GM23248 (cell line): ENCODE measurements at regions not wholly inside any gene's neighbourhood (a gene's known extent, or its start where the extent isn't known, plus 50 kb on each side); places are given as distances from the start of the nearest gene placed in this dataset.
"Not testable (repeated sequence)": the region's sequence is repeated elsewhere in the genome, so short reads cannot be mapped to it uniquely, and the experiment has no call there.

Source experiments
- DNase-seq: peaks from one replicate; pipeline ENCODE4 v3.0.0-alpha.2; 2015
- H2AFZ ChIP-seq: fragments of 200-600 bp; sonication (generic); 2 replicates; pipeline ENCODE4 v1.6.1; 2016; ENCODE audit warnings: antibody characterized with exemption
- H3F3A ChIP-seq: fragments of 200-600 bp; sonication (generic); 2 replicates; pipeline ENCODE4 v1.6.1; 2016; ENCODE audit warnings: mild to moderate bottlenecking, antibody characterized with exemption, mixed run types; ENCODE audit not compliant: insufficient read depth
- H3K27ac ChIP-seq: fragments of 200-600 bp; sonication (generic); 2 replicates; pipeline ENCODE4 v1.5.1; 2016; ENCODE audit warnings: mild to moderate bottlenecking
- H3K27me3 ChIP-seq: fragments of 200-600 bp; sonication (generic); replicated peaks from 2 replicates; pipeline ENCODE4 v1.6.1; 2016; ENCODE audit warnings: mild to moderate bottlenecking; ENCODE audit not compliant: insufficient read depth
- H3K36me3 ChIP-seq: fragments of 200-600 bp; sonication (generic); 2 replicates; pipeline ENCODE4 v1.6.1; 2016; ENCODE audit warnings: low read depth, mild to moderate bottlenecking
- H3K4me1 ChIP-seq: fragments of 200-600 bp; sonication (generic); 2 replicates; pipeline ENCODE4 v1.6.1; 2016; ENCODE audit warnings: mild to moderate bottlenecking; ENCODE audit not compliant: insufficient read depth
- H3K4me2 ChIP-seq: fragments of 200-600 bp; sonication (generic); one replicate; pipeline ENCODE4 v1.6.1; 2016; ENCODE audit warnings: mild to moderate bottlenecking; ENCODE audit not compliant: unreplicated experiment
- H3K4me3 ChIP-seq: fragments of 200-600 bp; sonication (generic); 2 replicates; pipeline ENCODE4 v1.5.1; 2016; ENCODE audit warnings: mild to moderate bottlenecking
- H3K79me2 ChIP-seq: fragments of 200-600 bp; sonication (generic); 2 replicates; pipeline ENCODE4 v1.6.1; 2016; ENCODE audit warnings: mild to moderate bottlenecking; ENCODE audit not compliant: insufficient read depth
- H3K9ac ChIP-seq: fragments of 200-600 bp; sonication (generic); 2 replicates; pipeline ENCODE4 v1.6.1; 2016; ENCODE audit warnings: mild to moderate bottlenecking
- H3K9me2 ChIP-seq: fragments of 200-600 bp; sonication (generic); 2 replicates; pipeline ENCODE4 v1.6.1; 2016; ENCODE audit warnings: mixed run types, mild to moderate bottlenecking, moderate library complexity; ENCODE audit not compliant: insufficient read depth
- H3K9me3 ChIP-seq: fragments of 200-600 bp; sonication (generic); one replicate; pipeline ENCODE4 v1.6.1; 2017; ENCODE audit warnings: low read depth
- H4K20me1 ChIP-seq: fragments of 200-600 bp; sonication (generic); 2 replicates; pipeline ENCODE4 v1.6.0; 2016; ENCODE audit not compliant: insufficient read depth
- EZH2 ChIP-seq: fragments of 200-600 bp; sonication (generic); IDR thresholded peaks from 2 replicates; pipeline ENCODE4 v1.6.1; 2018; ENCODE audit warnings: antibody characterized with exemption, mild to moderate bottlenecking; ENCODE audit not compliant: insufficient read depth, poor library complexity, severe bottlenecking
- EZH2phosphoT487 ChIP-seq: fragments of 200-600 bp; sonication (generic); IDR thresholded peaks from 2 replicates; pipeline ENCODE4 v1.6.1; 2018; ENCODE audit warnings: antibody characterized with exemption, moderate library complexity, mild to moderate bottlenecking, low read depth; ENCODE audit not compliant: insufficient read depth
- WGBS, 2 experiments: methylation state at CpG; one replicate each; pipeline ENCODE4 v1.1.6; 2015 to 2017; ENCODE audit warnings: low lambda C conversion rate in 2 of 2, low coverage in 1 of 2; ENCODE audit errors: missing lambda C conversion rate in 2 of 2; 5-methylcytosine and 5-hydroxymethylcytosine counted together
- in situ Hi-C: fragments of 300-500 bp; cut with MboI; formaldehyde crosslinking; loops from 2 replicates; pipeline ENCODE4 v1.15.0; 2020

DNA sequence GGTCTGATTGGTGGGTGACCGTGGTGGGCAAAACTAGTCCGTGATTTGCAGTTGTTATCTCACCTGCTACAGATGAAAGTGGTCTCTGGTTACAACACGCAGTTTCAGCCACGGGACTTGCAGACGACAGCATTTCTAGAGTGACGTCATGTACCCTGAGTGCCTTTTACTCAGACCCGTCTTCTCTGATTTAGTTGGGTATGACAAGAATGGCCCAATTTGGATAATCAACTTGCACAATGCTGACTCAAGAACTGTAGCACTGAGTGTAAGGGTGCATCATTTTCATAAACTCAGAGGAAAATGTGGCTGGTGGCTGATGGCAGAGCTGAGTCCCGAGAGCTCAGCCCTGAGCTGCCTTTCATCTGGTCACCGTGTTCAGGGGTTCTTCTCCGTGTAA is 281.4 kb upstream of the FRG1 start:
- WGBS, 2 experiments: 31 to 34% methylated on average over 9 of the region's 10 CpGs

DNA sequence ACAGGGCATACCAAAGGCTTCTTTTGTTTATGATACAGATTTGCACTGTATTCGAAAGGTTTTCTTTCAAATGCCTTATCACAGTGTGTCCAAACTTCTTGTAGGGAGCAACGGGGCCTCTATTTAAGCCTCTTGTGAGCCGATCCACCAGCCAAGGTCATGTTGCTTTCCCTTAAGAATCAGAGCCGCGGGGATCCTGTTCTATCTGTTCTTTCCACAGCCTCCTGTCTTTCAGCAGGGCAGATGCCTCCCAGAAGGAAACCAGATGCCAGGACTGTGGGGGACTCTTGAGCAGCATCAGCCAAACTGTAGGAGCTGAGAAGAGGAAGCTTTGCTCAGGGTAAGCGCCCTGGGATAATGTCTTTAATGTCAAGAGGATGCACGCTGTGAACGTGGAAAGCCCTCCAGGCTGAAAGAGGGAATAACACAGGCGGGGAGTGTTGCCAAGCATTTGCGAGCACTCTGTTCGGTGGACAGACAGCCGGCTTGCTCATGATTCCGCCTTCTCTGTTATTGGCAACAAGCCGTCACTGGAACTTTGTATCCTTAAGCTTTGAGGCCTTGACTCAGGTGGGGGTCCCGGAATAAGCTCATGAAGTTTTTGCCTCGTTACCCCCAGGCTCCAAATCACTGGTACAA is 279.8 kb upstream of the FRG1 start:
- H3K27me3 ChIP-seq: no peaks in the 10 kb centered on the region
- no peak for DNase-seq
- no peaks in the 10 kb centered on the region for H3K9me2 ChIP-seq
- no peak overlapping the region for H3K9ac ChIP-seq
- H3K9me3 ChIP-seq: no peaks in the 10 kb centered on the region
- no peak overlapping the region for H2AFZ ChIP-seq
- H3K4me2 ChIP-seq: no peak overlapping the region
- no peak overlapping the region for H3K4me3 ChIP-seq
- no peaks in the 10 kb centered on the region for H4K20me1 ChIP-seq
- in situ Hi-C loops: no loop called here
- TF ChIP-seq EZH2 (no peak), EZH2phosphoT487 (no peak)
- no peaks in the 10 kb centered on the region for H3F3A ChIP-seq
- no peaks in the 10 kb centered on the region for H3K36me3 ChIP-seq
- no peaks in the 10 kb centered on the region for H3K79me2 ChIP-seq
- 4 to 5% methylated on average over 16 of the region's 16 CpGs for WGBS, 2 experiments
- no peak overlapping the region for H3K27ac ChIP-seq
- H3K4me1 ChIP-seq: no peaks in the 10 kb centered on the region

More for the DNA sequence above, 281.4 kb upstream of the FRG1 start:
- DNase-seq: no peak
- Histone ChIP-seq H3K4me1 (no peaks in the 10 kb centered on the region), H3K79me2 (no peaks in the 10 kb centered on the region), H3K9me2 (no peaks in the 10 kb centered on the region), H3K27me3 (no peaks in the 10 kb centered on the region), H3F3A (no peaks in the 10 kb centered on the region), H3K27ac (no peak overlapping the region), H2AFZ (no peak overlapping the region), H3K4me2 (no peak overlapping the region), H3K4me3 (no peak overlapping the region), H3K9me3 (no peaks in the 10 kb centered on the region), H4K20me1 (no peaks in the 10 kb centered on the region), H3K36me3 (no peaks in the 10 kb centered on the region), H3K9ac (no peak overlapping the region)
- in situ Hi-C loops: no loop called here
- no peak for TF ChIP-seq EZH2phosphoT487
- no peak for TF ChIP-seq EZH2

GRCh38 chr4:189664693-189665250 is 275.9 kb upstream of the FRG1 start:
- Histone ChIP-seq H3K9me2 (no peaks in the 10 kb centered on the region), H3K27ac (no peak overlapping the region), H3K27me3 (no peaks in the 10 kb centered on the region), H3K79me2 (no peaks in the 10 kb centered on the region), H3F3A (no peaks in the 10 kb centered on the region), H3K4me1 (no peaks in the 10 kb centered on the region), H3K9ac (no peak overlapping the region), H3K9me3 (no peaks in the 10 kb centered on the region), H3K36me3 (no peaks in the 10 kb centered on the region), H3K4me3 (no peak overlapping the region), H3K4me2 (no peak overlapping the region), H2AFZ (no peak overlapping the region), H4K20me1 (no peaks in the 10 kb centered on the region)
- 73 to 74% methylated on average over 27 of the region's 27 CpGs for WGBS, 2 experiments
- TF ChIP-seq EZH2phosphoT487 (no peak), EZH2 (no peak)
- in situ Hi-C loops: no loop called here
- no peak for DNase-seq

GRCh38 chr4:189665712-189666305 is 274.9 kb upstream of the FRG1 start:
- H3K27me3 ChIP-seq, H3K9me3 ChIP-seq, H4K20me1 ChIP-seq, H3K4me3 ChIP-seq, in situ Hi-C loops, H3K36me3 ChIP-seq, DNase-seq, H3K9ac ChIP-seq, H3F3A ChIP-seq, H2AFZ ChIP-seq, H3K27ac ChIP-seq, H3K4me1 ChIP-seq, H3K4me2 ChIP-seq, H3K9me2 ChIP-seq, H3K79me2 ChIP-seq: not testable (repeated sequence)
- 8 to 17% methylated on average over 2 of the region's 2 CpGs for WGBS, 2 experiments

DNA sequence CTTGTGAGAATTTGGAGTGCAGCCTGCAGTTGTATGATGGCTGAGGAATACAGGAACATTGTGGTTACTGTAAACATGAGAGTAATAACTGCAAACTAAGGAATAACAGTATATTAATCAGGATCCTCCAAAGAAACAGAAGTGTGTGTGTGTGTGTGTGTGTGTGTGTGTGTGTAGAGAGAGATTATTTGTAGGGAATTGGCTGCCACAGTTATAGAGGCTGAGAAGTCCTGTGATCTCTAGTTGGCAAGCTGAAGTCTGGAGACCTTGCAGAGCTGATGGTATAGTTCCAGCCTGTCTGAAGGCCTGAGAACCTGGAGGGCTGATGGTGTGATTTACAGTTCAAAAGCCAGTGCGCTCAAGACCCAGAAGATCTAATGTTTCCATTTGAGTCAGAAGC is 273.3 kb upstream of the FRG1 start:
- H3K27me3 ChIP-seq, DNase-seq, H3F3A ChIP-seq, H3K9me3 ChIP-seq, H3K4me2 ChIP-seq, H4K20me1 ChIP-seq, H3K4me1 ChIP-seq, H3K9me2 ChIP-seq, H3K9ac ChIP-seq, H3K27ac ChIP-seq, in situ Hi-C loops, H3K79me2 ChIP-seq, H3K4me3 ChIP-seq, H2AFZ ChIP-seq, H3K36me3 ChIP-seq: not testable (repeated sequence)
- 33% methylated on average over 1 of the region's 1 CpG; no CpG with 5 or more reads in 1 of the 2 experiments for WGBS, 2 experiments

DNA sequence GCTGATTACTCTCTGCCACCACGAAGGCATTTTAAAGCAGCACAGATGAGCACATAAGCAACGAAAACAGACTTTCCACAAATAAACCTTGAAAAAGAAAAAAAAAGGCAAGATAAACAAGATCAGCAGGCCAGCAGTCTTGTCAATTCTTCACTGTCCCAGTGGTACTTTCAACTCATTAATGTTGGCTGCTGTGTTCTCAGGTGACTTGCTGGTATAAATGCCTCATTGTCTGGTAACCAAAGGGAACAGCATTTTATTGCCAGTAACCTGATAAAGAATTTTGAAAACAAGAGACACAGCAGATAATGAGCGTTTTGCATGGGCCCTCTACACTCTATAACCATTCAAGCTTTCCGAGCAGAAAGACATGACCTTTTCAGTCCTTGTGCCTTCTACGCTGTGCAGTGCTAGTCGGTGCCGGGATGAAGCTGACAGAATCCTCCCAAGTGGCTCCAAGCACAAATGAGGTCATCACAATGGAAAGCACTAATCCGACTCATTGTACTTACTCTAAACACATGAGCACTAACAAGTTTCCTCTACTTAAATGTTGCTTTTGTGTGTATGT is 242.9 kb upstream of the FRG1 start:
- H3K36me3 ChIP-seq, H3K27ac ChIP-seq, H3K4me1 ChIP-seq, H4K20me1 ChIP-seq, H3K9me2 ChIP-seq, H3K9ac ChIP-seq, H3K9me3 ChIP-seq, DNase-seq, in situ Hi-C loops, H3F3A ChIP-seq, H3K4me3 ChIP-seq, H2AFZ ChIP-seq, H3K27me3 ChIP-seq, H3K79me2 ChIP-seq, H3K4me2 ChIP-seq: not testable (repeated sequence)
- WGBS, 2 experiments: no CpG with 5 or more reads among the region's 8 CpGs

GRCh38 chr4:189703000-189703399 is 237.7 kb upstream of the FRG1 start:
- H3K27ac ChIP-seq, H2AFZ ChIP-seq, H3K36me3 ChIP-seq, DNase-seq, H3K79me2 ChIP-seq, H3K4me2 ChIP-seq, H4K20me1 ChIP-seq, H3F3A ChIP-seq, H3K4me3 ChIP-seq, H3K9ac ChIP-seq, H3K27me3 ChIP-seq, in situ Hi-C loops, H3K9me3 ChIP-seq, H3K4me1 ChIP-seq, H3K9me2 ChIP-seq: not testable (repeated sequence)
- 53 to 65% methylated on average over 3 of the region's 3 CpGs for WGBS, 2 experiments
